Chondrocyte (in vitro differentiated cells): ENCODE measurements at regions not wholly inside any gene's neighbourhood (a gene's known extent, or its start where the extent isn't known, plus 50 kb on each side); places are given as distances from the start of the nearest gene placed in this dataset.

ENCODE experiments used
- DNase-seq: peaks from one replicate; pipeline ENCODE4 v3.0.0; 2021; ENCODE audit warnings: mixed read lengths, low spot score
- H3K27ac Mint-ChIP-seq: one replicate; pipeline ENCODE4 v1.8.0; 2021; ENCODE audit warnings: mild to moderate bottlenecking, moderate library complexity, mixed read lengths; ENCODE audit not compliant: unreplicated experiment
- H3K27me3 Mint-ChIP-seq: 2 replicates; pipeline ENCODE4 v1.8.0; 2021; ENCODE audit warnings: low read depth, mixed read lengths
- H3K36me3 Mint-ChIP-seq: 2 replicates; pipeline ENCODE4 v1.8.0; 2021; ENCODE audit warnings: low read depth, mixed read lengths
- H3K4me1 Mint-ChIP-seq: 2 replicates; pipeline ENCODE4 v1.8.0; 2021; ENCODE audit warnings: low read depth, mild to moderate bottlenecking, mixed read lengths
- H3K4me3 Mint-ChIP-seq: one replicate; pipeline ENCODE4 v1.8.0; 2021; ENCODE audit warnings: mild to moderate bottlenecking, moderate library complexity, mixed read lengths; ENCODE audit not compliant: unreplicated experiment
- H3K9me3 Mint-ChIP-seq: 2 replicates; pipeline ENCODE4 v1.8.0; 2021; ENCODE audit warnings: low read depth, mixed read lengths
- TF ChIP-seq, protein P1 (sequence below): fragments of 200-600 bp; sonication (generic); IDR thresholded peaks from 2 replicates; pipeline ENCODE4 v1.5.0; 2021; ENCODE audit warnings: antibody characterized with exemption, mild to moderate bottlenecking, moderate library complexity

DNA sequence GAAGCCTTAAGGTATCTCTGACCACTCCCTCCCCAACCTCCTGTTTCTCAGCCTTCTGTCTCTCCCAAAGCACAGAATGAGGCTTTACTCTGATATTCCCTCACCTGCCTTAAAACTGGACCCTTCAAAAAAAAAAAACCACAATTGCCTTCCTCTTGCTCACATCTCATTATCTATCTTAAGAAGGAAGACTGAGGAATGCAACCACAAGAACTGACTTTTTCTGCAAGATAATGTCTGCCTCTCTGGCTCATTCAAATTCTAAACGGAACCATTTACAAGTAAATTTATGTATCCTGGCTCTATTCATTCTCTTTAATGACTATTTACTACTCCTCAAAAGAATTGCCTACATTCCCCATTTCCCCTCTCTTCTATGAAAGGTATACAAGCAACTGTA is 545.5 kb upstream of the HTR2C start:
- H3K4me3 Mint-ChIP-seq: no peak overlapping the region
- peaks cover 3% of the 10 kb centered on the region for H3K4me1 Mint-ChIP-seq
- no peak for DNase-seq
- TF ChIP-seq, protein P1, sequence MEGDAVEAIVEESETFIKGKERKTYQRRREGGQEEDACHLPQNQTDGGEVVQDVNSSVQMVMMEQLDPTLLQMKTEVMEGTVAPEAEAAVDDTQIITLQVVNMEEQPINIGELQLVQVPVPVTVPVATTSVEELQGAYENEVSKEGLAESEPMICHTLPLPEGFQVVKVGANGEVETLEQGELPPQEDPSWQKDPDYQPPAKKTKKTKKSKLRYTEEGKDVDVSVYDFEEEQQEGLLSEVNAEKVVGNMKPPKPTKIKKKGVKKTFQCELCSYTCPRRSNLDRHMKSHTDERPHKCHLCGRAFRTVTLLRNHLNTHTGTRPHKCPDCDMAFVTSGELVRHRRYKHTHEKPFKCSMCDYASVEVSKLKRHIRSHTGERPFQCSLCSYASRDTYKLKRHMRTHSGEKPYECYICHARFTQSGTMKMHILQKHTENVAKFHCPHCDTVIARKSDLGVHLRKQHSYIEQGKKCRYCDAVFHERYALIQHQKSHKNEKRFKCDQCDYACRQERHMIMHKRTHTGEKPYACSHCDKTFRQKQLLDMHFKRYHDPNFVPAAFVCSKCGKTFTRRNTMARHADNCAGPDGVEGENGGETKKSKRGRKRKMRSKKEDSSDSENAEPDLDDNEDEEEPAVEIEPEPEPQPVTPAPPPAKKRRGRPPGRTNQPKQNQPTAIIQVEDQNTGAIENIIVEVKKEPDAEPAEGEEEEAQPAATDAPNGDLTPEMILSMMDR: no peak
- H3K27ac Mint-ChIP-seq: no peak overlapping the region
- H3K36me3 Mint-ChIP-seq: no peaks in the 10 kb centered on the region
- peaks cover 12% of the 10 kb centered on the region for H3K27me3 Mint-ChIP-seq
- H3K9me3 Mint-ChIP-seq: no peaks in the 10 kb centered on the region

DNA sequence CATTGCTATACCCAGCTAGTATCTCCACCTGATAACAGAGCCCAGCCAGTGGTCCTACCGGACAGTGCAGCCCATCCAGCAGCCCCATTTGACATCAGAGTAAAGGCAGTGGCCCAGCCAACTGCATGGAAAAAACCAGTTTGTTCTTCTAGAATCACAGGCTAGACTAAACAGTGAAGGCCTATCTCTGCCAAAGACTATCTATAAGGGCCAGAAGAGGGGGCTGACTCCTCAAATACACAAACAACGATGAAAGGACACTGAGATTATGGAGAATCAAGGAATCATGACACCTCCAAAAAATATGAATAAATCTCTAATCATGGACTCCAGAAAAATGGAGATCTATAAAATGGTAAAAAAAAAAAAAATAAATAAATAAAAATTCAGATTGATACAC is 546.4 kb upstream of the HTR2C start:
- Mint-ChIP-seq H3K4me1 (peaks cover 3% of the 10 kb centered on the region), H3K27me3 (peaks cover 12% of the 10 kb centered on the region), H3K27ac (no peak overlapping the region), H3K4me3 (no peak overlapping the region), H3K9me3 (no peaks in the 10 kb centered on the region), H3K36me3 (no peaks in the 10 kb centered on the region)
- TF ChIP-seq, protein P1: no peak
- DNase-seq: no peak

DNA sequence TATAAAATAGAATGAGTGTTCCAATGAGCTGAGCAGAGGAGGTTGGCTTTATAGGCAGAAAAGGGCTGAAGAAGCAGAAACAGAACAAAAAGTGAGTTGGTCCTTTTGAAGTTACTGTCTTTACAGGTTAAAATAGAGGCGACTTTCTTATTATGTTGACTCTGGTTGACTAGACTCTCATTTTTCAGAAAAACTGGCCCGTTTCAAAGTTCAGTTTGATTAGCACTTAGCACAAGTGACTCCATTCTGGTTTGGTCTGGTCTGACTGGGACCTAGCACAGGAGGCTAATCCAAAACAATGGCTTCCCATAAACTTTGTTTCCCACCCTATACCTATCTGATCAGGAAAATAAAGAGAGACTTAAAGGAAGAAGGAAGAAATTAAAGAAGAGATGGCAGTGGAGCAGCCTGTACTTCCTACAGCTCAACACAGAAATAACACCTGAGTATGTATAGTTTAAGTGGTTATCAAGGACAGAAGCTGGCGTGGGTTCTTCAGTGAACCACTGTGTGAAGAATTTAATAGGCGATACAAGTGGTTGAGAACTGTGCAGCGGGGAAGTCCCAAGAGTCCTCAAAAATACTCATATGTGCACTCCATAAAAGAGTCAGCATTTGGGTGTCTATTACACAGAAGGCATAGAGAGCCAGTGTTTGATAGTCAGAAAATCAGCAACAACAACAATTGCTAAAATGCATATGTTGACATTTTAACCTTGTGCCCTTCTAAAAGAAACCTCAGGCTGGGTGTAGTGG is 554.8 kb upstream of the HTR2C start:
- TF ChIP-seq, protein P1: no peak
- Mint-ChIP-seq H3K4me3 (no peak overlapping the region), H3K4me1 (no peaks in the 10 kb centered on the region), H3K9me3 (peaks cover 15% of the 10 kb centered on the region), H3K27ac (no peak overlapping the region), H3K36me3 (no peaks in the 10 kb centered on the region), H3K27me3 (no peaks in the 10 kb centered on the region)
- no peak for DNase-seq

DNA sequence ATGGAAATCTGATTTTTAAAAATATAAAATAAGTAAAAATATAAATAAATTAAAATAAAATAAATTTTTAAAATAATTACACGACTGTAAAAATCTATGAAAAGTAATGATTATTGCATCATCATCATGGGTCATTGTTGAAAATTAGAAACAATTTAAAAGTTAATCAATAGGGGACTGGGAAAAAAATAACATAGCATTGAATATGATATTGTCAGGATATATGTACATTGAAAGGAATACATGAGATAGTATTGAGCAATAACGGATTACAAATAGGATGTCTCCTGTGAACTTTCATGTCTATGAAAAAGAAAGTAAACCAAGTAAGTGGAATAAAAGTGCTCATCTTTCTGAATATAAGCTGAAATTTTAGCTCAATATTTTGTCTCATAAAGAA is 566.8 kb upstream of the HTR2C start:
- TF ChIP-seq, protein P1: no peak
- Mint-ChIP-seq H3K27ac (no peak overlapping the region), H3K4me3 (no peak overlapping the region), H3K36me3 (no peaks in the 10 kb centered on the region), H3K27me3 (peaks cover 4% of the 10 kb centered on the region), H3K4me1 (no peaks in the 10 kb centered on the region), H3K9me3 (no peaks in the 10 kb centered on the region)
- no peak for DNase-seq

DNA sequence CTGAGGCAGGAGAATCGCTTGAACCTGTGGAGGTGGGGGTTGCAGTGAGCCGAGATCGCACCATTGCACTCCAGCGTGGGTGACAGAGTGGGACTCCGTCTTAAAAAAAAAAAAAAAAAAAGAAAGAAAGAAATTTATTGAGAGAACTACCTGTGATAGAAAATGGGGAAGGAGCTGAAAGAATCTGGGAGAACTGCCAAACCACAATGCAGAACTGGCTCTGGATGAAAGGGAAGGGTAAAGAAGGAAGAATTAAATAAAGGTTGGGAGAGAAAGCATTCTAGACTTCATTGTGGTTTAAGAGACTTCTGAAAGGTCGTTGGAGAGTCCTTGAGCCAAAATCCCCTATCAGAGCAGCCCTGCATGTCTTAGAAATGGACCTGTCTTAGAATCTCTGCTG is 567.9 kb upstream of the HTR2C start:
- Mint-ChIP-seq H3K4me1 (no peaks in the 10 kb centered on the region), H3K4me3 (no peak overlapping the region), H3K27ac (no peak overlapping the region), H3K9me3 (no peaks in the 10 kb centered on the region), H3K36me3 (no peaks in the 10 kb centered on the region), H3K27me3 (peaks cover 4% of the 10 kb centered on the region)
- TF ChIP-seq, protein P1: no peak
- DNase-seq: no peak
